Bronchial epithelial cell (primary cell): ENCODE measurements at regions not wholly inside any gene's neighbourhood (a gene's known extent, or its start where the extent isn't known, plus 50 kb on each side); places are given as distances from the start of the nearest gene placed in this dataset.

Source experiments
- DNase-seq: peaks from one replicate; pipeline ENCODE4 v3.0.0-alpha.2; 2010; ENCODE audit warnings: low read depth
- FAIRE-seq: peaks from 2 replicates; lab custom pipeline; 2011; peaks lifted over from hg19 to GRCh38; lab: Jason Lieb, UNC
- H3K27me3 ChIP-seq: 2 replicates; pipeline ENCODE4 v1.5.1; 2011; ENCODE audit warnings: low read length; ENCODE audit not compliant: control insufficient read depth, insufficient read depth
- H3K36me3 ChIP-seq: 2 replicates; pipeline ENCODE4 v1.5.1; 2011; ENCODE audit warnings: low read length; ENCODE audit not compliant: control insufficient read depth, insufficient read depth
- H3K4me3 ChIP-seq: 2 replicates; pipeline ENCODE4 v1.5.1; 2011; ENCODE audit warnings: mild to moderate bottlenecking, low read depth, low read length, control low read depth
- CTCF ChIP-seq: IDR thresholded peaks from 2 replicates; pipeline ENCODE4 v1.5.1; 2011; ENCODE audit warnings: mild to moderate bottlenecking, moderate library complexity, low read length, control low read depth, inconsistent platforms; ENCODE audit not compliant: insufficient read depth, severe bottlenecking

GRCh38 chr2:236675051-236675450 is 105.4 kb downstream of the ACKR3 start:
- Histone ChIP-seq H3K27me3 (no peaks in the 10 kb centered on the region), H3K4me3 (no peak overlapping the region), H3K36me3 (no peaks in the 10 kb centered on the region)
- no peak for TF ChIP-seq CTCF
- FAIRE-seq (no peak), DNase-seq (peak; percentile 85)

GRCh38 chr2:236675526-236675925 is 105.9 kb downstream of the ACKR3 start:
- peak; percentile 53 for DNase-seq
- TF ChIP-seq CTCF = no peak
- Histone ChIP-seq H3K36me3 (no peaks in the 10 kb centered on the region), H3K27me3 (no peaks in the 10 kb centered on the region), H3K4me3 (no peak overlapping the region)
- FAIRE-seq = no peak

- FAIRE-seq = no peak
- no peak for TF ChIP-seq CTCF
- peak; percentile 60 for DNase-seq
- no peak overlapping the region for H3K4me3 ChIP-seq
- H3K36me3 ChIP-seq = no peaks in the 10 kb centered on the region
- H3K27me3 ChIP-seq = no peaks in the 10 kb centered on the region
Observed at GRCh38 chr2:236676136-236676873, 106.7 kb downstream of the ACKR3 start.

- FAIRE-seq = no peak
- Histone ChIP-seq H3K27me3 (no peaks in the 10 kb centered on the region), H3K4me3 (no peak overlapping the region), H3K36me3 (no peaks in the 10 kb centered on the region)
- DNase-seq = no peak
- TF ChIP-seq CTCF = no peak
Observed at GRCh38 chr2:236677368-236677767, 107.7 kb downstream of the ACKR3 start.

- no peak for TF ChIP-seq CTCF
- DNase-seq (no peak), FAIRE-seq (no peak)
- Histone ChIP-seq H3K27me3 (no peaks in the 10 kb centered on the region), H3K36me3 (no peaks in the 10 kb centered on the region), H3K4me3 (no peak overlapping the region)
Observed at GRCh38 chr2:236678307-236678975, 108.8 kb downstream of the ACKR3 start.
